ENCODE measurements at regions not wholly inside any gene's neighbourhood (a gene's known extent, or its start where the extent isn't known, plus 50 kb on each side); places are given as distances from the start of the nearest gene placed in this dataset.
"Not testable (repeated sequence)": the region's sequence is repeated elsewhere in the genome, so short reads cannot be mapped to it uniquely, and the experiment has no call there.

- no peaks in the 10 kb centered on the region for H3K27me3 ChIP-seq (ENCODE audit: control insufficient read depth, insufficient read depth, low read length)
- no peak for DNase-seq
- no peak overlapping the region for H3K4me3 ChIP-seq (ENCODE audit: insufficient read depth, low read depth, low read length)
- no peaks in the 10 kb centered on the region for H3K36me3 ChIP-seq (replicated peaks; ENCODE audit: control insufficient read depth, insufficient read depth, low read length)
Measured at GRCh38 chr6:73927421-73927820, 231.4 kb downstream of the CD109 start.

- not testable (repeated sequence) for H3K36me3 ChIP-seq (replicated peaks; ENCODE audit: control insufficient read depth, insufficient read depth, low read length); H3K27me3 ChIP-seq (ENCODE audit: control insufficient read depth, insufficient read depth, low read length); H3K4me3 ChIP-seq (ENCODE audit: insufficient read depth, low read depth, low read length); DNase-seq
Measured at GRCh38 chr6:73925703-73926102, 229.7 kb downstream of the CD109 start.

- DNase-seq, result no peak
- Histone ChIP-seq H3K4me3 (ENCODE audit: insufficient read depth, low read depth, low read length) (no peak overlapping the region), H3K27me3 (ENCODE audit: control insufficient read depth, insufficient read depth, low read length) (no peaks in the 10 kb centered on the region), H3K36me3 (replicated peaks; ENCODE audit: control insufficient read depth, insufficient read depth, low read length) (no peaks in the 10 kb centered on the region)
Measured at GRCh38 chr6:73923905-73924485, 228.0 kb downstream of the CD109 start.

GRCh38 chr6:73903155-73903554, 207.2 kb downstream of the CD109 start:
- DNase-seq, result no peak
- Histone ChIP-seq H3K27me3 (ENCODE audit: control insufficient read depth, insufficient read depth, low read length) (no peaks in the 10 kb centered on the region), H3K36me3 (replicated peaks; ENCODE audit: control insufficient read depth, insufficient read depth, low read length) (no peaks in the 10 kb centered on the region), H3K4me3 (ENCODE audit: insufficient read depth, low read depth, low read length) (no peak overlapping the region)

GRCh38 chr6:73901986-73902385, 206.0 kb downstream of the CD109 start:
- H3K4me3 ChIP-seq (ENCODE audit: insufficient read depth, low read depth, low read length), result no peak overlapping the region
- DNase-seq, result no peak
- H3K27me3 ChIP-seq (ENCODE audit: control insufficient read depth, insufficient read depth, low read length), result no peaks in the 10 kb centered on the region
- no peaks in the 10 kb centered on the region for H3K36me3 ChIP-seq (replicated peaks; ENCODE audit: control insufficient read depth, insufficient read depth, low read length)

GRCh38 chr6:73901311-73901710, 205.3 kb downstream of the CD109 start:
- Histone ChIP-seq H3K36me3 (replicated peaks; ENCODE audit: control insufficient read depth, insufficient read depth, low read length) (no peaks in the 10 kb centered on the region), H3K4me3 (ENCODE audit: insufficient read depth, low read depth, low read length) (no peak overlapping the region), H3K27me3 (ENCODE audit: control insufficient read depth, insufficient read depth, low read length) (no peaks in the 10 kb centered on the region)
- DNase-seq, result no peak

- no peaks in the 10 kb centered on the region for H3K27me3 ChIP-seq (ENCODE audit: control insufficient read depth, insufficient read depth, low read length)
- no peak overlapping the region for H3K4me3 ChIP-seq (ENCODE audit: insufficient read depth, low read depth, low read length)
- peak; percentile 55 for DNase-seq
Measured at GRCh38 chr6:73898599-73898998, 202.6 kb downstream of the CD109 start.

GRCh38 chr6:73893696-73894095, 197.7 kb downstream of the CD109 start:
- Histone ChIP-seq H3K4me3 (ENCODE audit: insufficient read depth, low read depth, low read length) (no peak overlapping the region), H3K36me3 (replicated peaks; ENCODE audit: control insufficient read depth, insufficient read depth, low read length) (no peaks in the 10 kb centered on the region), H3K27me3 (ENCODE audit: control insufficient read depth, insufficient read depth, low read length) (no peaks in the 10 kb centered on the region)
- DNase-seq, result no peak

More at GRCh38 chr6:73898599-73898998, 202.6 kb downstream of the CD109 start:
- H3K36me3 ChIP-seq (replicated peaks; ENCODE audit: control insufficient read depth, insufficient read depth, low read length), result no peaks in the 10 kb centered on the region

- DNase-seq, result no peak
- H3K36me3 ChIP-seq (replicated peaks; ENCODE audit: control insufficient read depth, insufficient read depth, low read length), result no peaks in the 10 kb centered on the region
- H3K27me3 ChIP-seq (ENCODE audit: control insufficient read depth, insufficient read depth, low read length), result no peaks in the 10 kb centered on the region
- H3K4me3 ChIP-seq (ENCODE audit: insufficient read depth, low read depth, low read length), result no peak overlapping the region
Measured at GRCh38 chr6:73888050-73888449, 192.0 kb downstream of the CD109 start.

GRCh38 chr6:73885393-73885792, 189.4 kb downstream of the CD109 start:
- no peaks in the 10 kb centered on the region for H3K36me3 ChIP-seq (replicated peaks; ENCODE audit: control insufficient read depth, insufficient read depth, low read length)
- no peak for DNase-seq
- no peak overlapping the region for H3K4me3 ChIP-seq (ENCODE audit: insufficient read depth, low read depth, low read length)
- H3K27me3 ChIP-seq (ENCODE audit: control insufficient read depth, insufficient read depth, low read length), result no peaks in the 10 kb centered on the region

GRCh38 chr6:73884540-73884939, 188.5 kb downstream of the CD109 start:
- Histone ChIP-seq H3K4me3 (ENCODE audit: insufficient read depth, low read depth, low read length) (no peak overlapping the region), H3K36me3 (replicated peaks; ENCODE audit: control insufficient read depth, insufficient read depth, low read length) (no peaks in the 10 kb centered on the region)
- no peak for DNase-seq

GRCh38 chr6:73879501-73880293, 183.7 kb downstream of the CD109 start:
- H3K36me3 ChIP-seq (replicated peaks; ENCODE audit: control insufficient read depth, insufficient read depth, low read length), result no peaks in the 10 kb centered on the region
- no peak overlapping the region for H3K4me3 ChIP-seq (ENCODE audit: insufficient read depth, low read depth, low read length)
- no peaks in the 10 kb centered on the region for H3K27me3 ChIP-seq (ENCODE audit: control insufficient read depth, insufficient read depth, low read length)
- DNase-seq, result no peak

More at GRCh38 chr6:73884540-73884939, 188.5 kb downstream of the CD109 start:
- H3K27me3 ChIP-seq (ENCODE audit: control insufficient read depth, insufficient read depth, low read length), result no peaks in the 10 kb centered on the region

GRCh38 chr6:73878403-73878802, 182.4 kb downstream of the CD109 start:
- no peak for DNase-seq
- H3K36me3 ChIP-seq (replicated peaks; ENCODE audit: control insufficient read depth, insufficient read depth, low read length), result no peaks in the 10 kb centered on the region
- H3K4me3 ChIP-seq (ENCODE audit: insufficient read depth, low read depth, low read length), result no peak overlapping the region
- H3K27me3 ChIP-seq (ENCODE audit: control insufficient read depth, insufficient read depth, low read length), result no peaks in the 10 kb centered on the region

Data from H7 (cell line).